ENCODE measurements at regions not wholly inside any gene's neighbourhood (a gene's known extent, or its start where the extent isn't known, plus 50 kb on each side); places are given as distances from the start of the nearest gene placed in this dataset.

- no peak for TF ChIP-seq ZNF462 (CRISPR knock-in tag; IDR thresholded peaks at IDR 0.05)
- TF ChIP-seq STAT1 (IDR thresholded peaks at IDR 0.05; ENCODE audit: unreplicated experiment): no peak
- TF ChIP-seq CTCF (conservative IDR thresholded peaks at IDR 0.05; ENCODE audit: low read depth in 2 of 2): no peak
- no peak for TF ChIP-seq EZH2 (IDR thresholded peaks at IDR 0.05; ENCODE audit: low read depth, unreplicated experiment)
- no peak for TF ChIP-seq NANOG (IDR thresholded peaks at IDR 0.05; ENCODE audit: borderline replicate concordance)
Measured at GRCh38 chr15:37520882-37521281, 413.6 kb upstream of the TMCO5A start (continued).

GRCh38 chr15:37524601-37525000 lies 409.8 kb upstream of the TMCO5A start:
- H3K79me2 ChIP-seq (replicated peaks; ENCODE audit: insufficient read depth): no peaks in the 10 kb centered on the region
- H3K4me3 ChIP-seq: no peak overlapping the region
- Mint-ChIP-seq H3K4me1 (peaks cover 4% of the 10 kb centered on the region; the same call in 1 of the 3 replicates), H3K36me3 (ENCODE audit: low read depth) (no peaks in the 10 kb centered on the region), H3K4me3 (no peak overlapping the region), H3K9me3 (no peaks in the 10 kb centered on the region), H3K27ac (no peak overlapping the region), H3K27me3 (ENCODE audit: insufficient read depth, low read depth, poor library complexity) (no peaks in the 10 kb centered on the region)
- no peaks in the 10 kb centered on the region; the same call in 1 of the 2 replicates for H3K9me2 ChIP-seq (ENCODE audit: insufficient read depth)
- H2AFZ ChIP-seq: no peak overlapping the region
- H4K20me1 ChIP-seq (replicated peaks; ENCODE audit: insufficient read depth): no peaks in the 10 kb centered on the region
- no peak for ATAC-seq
- H3K27me3 ChIP-seq (ENCODE audit: insufficient read depth): no peaks in the 10 kb centered on the region
- H3K4me1 ChIP-seq (ENCODE audit: insufficient read depth): no peaks in the 10 kb centered on the region
- H3K36me3 ChIP-seq (ENCODE audit: insufficient read depth): no peaks in the 10 kb centered on the region
- DNase-seq (ENCODE audit: low spot score): no peak
- no peaks in the 10 kb centered on the region for H3F3A ChIP-seq (replicated peaks; ENCODE audit: low read depth)
- H3K4me2 ChIP-seq: no peak overlapping the region
- no peak overlapping the region for H3K27ac ChIP-seq (ENCODE audit: low read depth)
- TF ChIP-seq ETS1 (IDR thresholded peaks at IDR 0.05): no peak
- no peak for TF ChIP-seq NANOG (IDR thresholded peaks at IDR 0.05; ENCODE audit: borderline replicate concordance)
- TF ChIP-seq REST (IDR thresholded peaks at IDR 0.05; ENCODE audit: unreplicated experiment): no peak

All from GM23338 (cell line).